ENCODE measurements at regions not wholly inside any gene's neighbourhood (a gene's known extent, or its start where the extent isn't known, plus 50 kb on each side); places are given as distances from the start of the nearest gene placed in this dataset.

GRCh38 chr15:68482246-68482645 lies 50.3 kb upstream of the ITGA11 start:
- ATAC-seq: no peak
- Mint-ChIP-seq H3K27me3 (ENCODE audit: low read depth) (peaks cover 19% of the 10 kb centered on the region), H3K27ac (no peak overlapping the region), H3K4me1 (ENCODE audit: low read depth) (no peaks in the 10 kb centered on the region), H3K9me3 (ENCODE audit: insufficient read depth) (no peaks in the 10 kb centered on the region), H3K36me3 (ENCODE audit: low read depth) (no peaks in the 10 kb centered on the region), H3K4me3 (no peak overlapping the region)
- ChIA-PET POLR2A (no interaction called here), CTCF (no interaction called here)
- DNase-seq: no peak

GRCh38 chr15:68483165-68483564 lies 51.2 kb upstream of the ITGA11 start:
- Mint-ChIP-seq H3K27ac (no peak overlapping the region), H3K4me3 (no peak overlapping the region), H3K27me3 (ENCODE audit: low read depth) (peaks cover 21% of the 10 kb centered on the region), H3K9me3 (ENCODE audit: insufficient read depth) (no peaks in the 10 kb centered on the region), H3K4me1 (ENCODE audit: low read depth) (no peaks in the 10 kb centered on the region), H3K36me3 (ENCODE audit: low read depth) (no peaks in the 10 kb centered on the region)
- DNase-seq: no peak
- POLR2A ChIA-PET: no interaction called here
- no peak for ATAC-seq
- CTCF ChIA-PET: no interaction called here

GRCh38 chr15:68484220-68484619 lies 52.3 kb upstream of the ITGA11 start:
- H3K27me3 Mint-ChIP-seq (ENCODE audit: low read depth): peaks cover 21% of the 10 kb centered on the region
- H3K36me3 Mint-ChIP-seq (ENCODE audit: low read depth): no peaks in the 10 kb centered on the region
- DNase-seq (no peak), ATAC-seq (no peak)
- H3K4me3 Mint-ChIP-seq: no peak overlapping the region
- POLR2A ChIA-PET: no interaction called here
- H3K4me1 Mint-ChIP-seq (ENCODE audit: low read depth): no peaks in the 10 kb centered on the region
- CTCF ChIA-PET: no interaction called here
- H3K27ac Mint-ChIP-seq: no peak overlapping the region
- no peaks in the 10 kb centered on the region for H3K9me3 Mint-ChIP-seq (ENCODE audit: insufficient read depth)

- Mint-ChIP-seq H3K27me3 (ENCODE audit: low read depth) (peaks cover 21% of the 10 kb centered on the region), H3K9me3 (ENCODE audit: insufficient read depth) (no peaks in the 10 kb centered on the region)
- POLR2A ChIA-PET: no interaction called here
Measured at GRCh38 chr15:68484696-68485400, 52.9 kb upstream of the ITGA11 start.

GRCh38 chr15:68485721-68486360 lies 53.9 kb upstream of the ITGA11 start:
- no peaks in the 10 kb centered on the region for H3K4me1 Mint-ChIP-seq (ENCODE audit: low read depth)
- no peaks in the 10 kb centered on the region for H3K9me3 Mint-ChIP-seq (ENCODE audit: insufficient read depth)
- no peak for DNase-seq
- no peak overlapping the region for H3K27ac Mint-ChIP-seq
- H3K27me3 Mint-ChIP-seq (ENCODE audit: low read depth): peaks cover 22% of the 10 kb centered on the region
- H3K4me3 Mint-ChIP-seq: no peak overlapping the region
- no peaks in the 10 kb centered on the region for H3K36me3 Mint-ChIP-seq (ENCODE audit: low read depth)
- ChIA-PET CTCF (interaction anchor here (1.3 kb wide), 1 partner anchor 179 kb away, joined by 3 read pairs; no protein-coding TSS in a partner anchor), POLR2A (no interaction called here)
- no peak for ATAC-seq

More at GRCh38 chr15:68484696-68485400, 52.9 kb upstream of the ITGA11 start:
- H3K4me1 Mint-ChIP-seq (ENCODE audit: low read depth): no peaks in the 10 kb centered on the region
- ATAC-seq (no peak), DNase-seq (no peak)
- no peak overlapping the region for H3K27ac Mint-ChIP-seq
- CTCF ChIA-PET: no interaction called here
- no peaks in the 10 kb centered on the region for H3K36me3 Mint-ChIP-seq (ENCODE audit: low read depth)
- no peak overlapping the region for H3K4me3 Mint-ChIP-seq

DNA sequence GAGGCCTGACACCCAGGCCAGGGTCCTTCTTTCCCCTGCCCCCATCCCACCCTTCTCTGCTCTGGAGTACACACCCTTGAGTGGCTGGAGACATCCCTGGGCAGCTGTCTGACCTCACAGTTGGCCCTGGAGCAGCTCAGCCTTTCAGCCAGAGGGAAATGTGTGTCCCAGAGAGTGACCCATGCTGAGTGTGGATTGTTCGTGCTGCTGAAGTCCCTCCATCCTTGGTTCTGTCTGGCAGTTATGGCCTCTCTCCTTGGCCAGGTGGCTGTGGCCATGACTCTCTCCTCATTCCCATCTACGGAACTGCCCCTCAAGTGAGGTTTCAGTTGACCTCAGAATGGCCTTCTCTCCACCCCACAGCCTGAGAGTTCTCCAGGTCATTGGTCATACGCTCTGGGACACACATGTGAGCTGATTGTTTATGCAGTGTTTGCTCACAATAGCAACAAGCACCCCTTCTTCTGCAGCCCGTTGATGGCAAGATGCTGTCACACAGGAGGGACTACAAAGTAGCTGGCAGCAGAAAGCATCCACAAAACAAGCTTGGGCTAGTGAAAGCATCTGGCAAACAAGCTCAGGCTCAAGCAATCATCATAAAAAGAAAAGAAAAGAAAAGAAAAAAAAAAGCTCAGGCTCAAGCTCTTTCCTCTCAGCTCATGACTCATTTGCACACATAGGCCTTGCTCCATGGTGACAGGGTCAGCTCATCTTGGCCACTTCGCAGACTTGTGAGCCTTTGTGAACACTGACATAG lies 55.3 kb upstream of the ITGA11 start:
- ChIA-PET CTCF (interaction anchor here (1.3 kb wide), 1 partner anchor 181 kb away, joined by 3 read pairs; no protein-coding TSS in a partner anchor), POLR2A (no interaction called here)
- Mint-ChIP-seq H3K27me3 (ENCODE audit: low read depth) (peaks cover 23% of the 10 kb centered on the region), H3K27ac (no peak overlapping the region), H3K4me3 (no peak overlapping the region), H3K36me3 (ENCODE audit: low read depth) (no peaks in the 10 kb centered on the region), H3K4me1 (ENCODE audit: low read depth) (no peaks in the 10 kb centered on the region), H3K9me3 (ENCODE audit: insufficient read depth) (no peaks in the 10 kb centered on the region)
- ATAC-seq: no peak
- no peak for DNase-seq

DNA sequence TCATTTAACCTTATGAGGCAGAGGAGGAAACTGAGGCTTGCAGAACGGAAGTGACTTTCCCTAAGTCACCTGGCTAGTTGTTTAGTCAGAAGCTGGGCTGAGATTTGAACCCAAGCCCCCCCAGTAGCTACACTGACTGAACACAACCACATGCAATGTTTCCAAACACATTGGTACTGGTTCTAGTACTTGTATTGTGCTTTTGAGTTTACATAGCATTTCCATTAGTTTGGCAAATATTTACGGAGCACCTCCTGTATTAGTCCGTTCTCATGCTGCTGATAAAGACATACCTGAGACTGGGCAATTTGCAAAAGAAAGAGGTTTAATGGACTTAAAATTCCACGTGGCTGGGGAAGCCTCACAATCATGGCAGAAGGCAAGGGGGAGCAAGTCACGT lies 56.3 kb upstream of the ITGA11 start:
- Mint-ChIP-seq H3K27ac (no peak overlapping the region), H3K9me3 (ENCODE audit: insufficient read depth) (no peaks in the 10 kb centered on the region), H3K27me3 (ENCODE audit: low read depth) (peaks cover 23% of the 10 kb centered on the region), H3K4me3 (no peak overlapping the region), H3K4me1 (ENCODE audit: low read depth) (no peaks in the 10 kb centered on the region), H3K36me3 (ENCODE audit: low read depth) (no peaks in the 10 kb centered on the region)
- DNase-seq (no peak), ATAC-seq (no peak)
- ChIA-PET CTCF (no interaction called here), POLR2A (no interaction called here)

DNA sequence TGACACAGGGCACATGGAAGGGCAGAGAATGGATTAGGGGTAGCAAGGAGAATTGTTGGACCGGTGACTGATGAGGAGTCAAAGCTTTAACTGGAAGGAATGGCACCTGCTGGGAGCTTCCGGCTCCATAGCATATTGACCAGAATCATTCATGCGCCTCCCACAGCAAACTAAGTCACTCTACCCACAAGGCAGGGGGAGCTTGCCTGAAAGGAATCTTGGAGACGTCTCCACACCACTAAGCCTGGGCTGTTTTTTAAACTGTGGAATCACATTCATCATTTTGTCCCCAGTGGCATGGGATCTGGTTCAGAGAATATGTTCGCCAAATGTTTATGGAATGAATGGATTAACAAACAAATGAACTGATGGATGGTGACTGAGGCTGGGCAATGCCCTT lies 57.0 kb upstream of the ITGA11 start:
- CTCF ChIA-PET: no interaction called here
- no peak overlapping the region for H3K4me3 Mint-ChIP-seq
- no peaks in the 10 kb centered on the region for H3K36me3 Mint-ChIP-seq (ENCODE audit: low read depth)
- peaks cover 23% of the 10 kb centered on the region for H3K27me3 Mint-ChIP-seq (ENCODE audit: low read depth)
- POLR2A ChIA-PET: no interaction called here
- no peaks in the 10 kb centered on the region for H3K9me3 Mint-ChIP-seq (ENCODE audit: insufficient read depth)
- DNase-seq (no peak), ATAC-seq (no peak)
- H3K4me1 Mint-ChIP-seq (ENCODE audit: low read depth): no peaks in the 10 kb centered on the region
- H3K27ac Mint-ChIP-seq: no peak overlapping the region

DNA sequence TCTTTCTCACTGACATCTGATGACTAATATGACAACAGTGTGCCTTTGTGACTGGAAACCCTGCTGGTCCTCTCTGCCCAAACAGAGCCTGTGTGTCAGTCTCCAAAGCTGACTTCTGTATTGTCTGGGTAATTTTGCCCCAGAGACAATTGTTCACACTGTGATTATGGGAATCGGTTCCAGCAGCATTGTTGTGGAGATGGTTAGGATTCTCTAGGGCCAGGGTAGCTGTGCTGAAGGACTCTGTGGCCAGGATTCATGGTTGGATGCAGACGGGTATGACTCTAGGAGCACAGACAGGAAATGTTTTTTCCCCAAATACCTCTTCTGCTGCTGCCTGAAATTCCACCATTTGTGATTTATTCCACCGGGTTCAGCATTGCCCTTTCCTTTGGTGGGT lies 57.5 kb upstream of the ITGA11 start:
- no peaks in the 10 kb centered on the region for H3K9me3 Mint-ChIP-seq (ENCODE audit: insufficient read depth)
- no peak for ATAC-seq
- ChIA-PET POLR2A (no interaction called here), CTCF (no interaction called here)
- DNase-seq: no peak
- H3K27me3 Mint-ChIP-seq (ENCODE audit: low read depth): peaks cover 24% of the 10 kb centered on the region
- no peak overlapping the region for H3K27ac Mint-ChIP-seq
- no peaks in the 10 kb centered on the region for H3K4me1 Mint-ChIP-seq (ENCODE audit: low read depth)
- no peak overlapping the region for H3K4me3 Mint-ChIP-seq
- no peaks in the 10 kb centered on the region for H3K36me3 Mint-ChIP-seq (ENCODE audit: low read depth)

- Mint-ChIP-seq H3K4me3 (no peak overlapping the region), H3K27ac (no peak overlapping the region), H3K9me3 (ENCODE audit: insufficient read depth) (no peaks in the 10 kb centered on the region), H3K4me1 (ENCODE audit: low read depth) (no peaks in the 10 kb centered on the region), H3K27me3 (ENCODE audit: low read depth) (peaks cover 34% of the 10 kb centered on the region), H3K36me3 (ENCODE audit: low read depth) (no peaks in the 10 kb centered on the region)
- no peak for DNase-seq
- no peak for ATAC-seq
- ChIA-PET POLR2A (no interaction called here), CTCF (no interaction called here)
Measured at GRCh38 chr15:68491415-68492106, 59.6 kb upstream of the ITGA11 start.

GRCh38 chr15:68492855-68493254 lies 60.9 kb upstream of the ITGA11 start:
- POLR2A ChIA-PET: interaction anchor here (0.6 kb wide), 1 partner anchor 203 kb away, joined by 3 read pairs; no protein-coding TSS in a partner anchor
- Mint-ChIP-seq H3K36me3 (ENCODE audit: low read depth) (no peaks in the 10 kb centered on the region), H3K4me3 (no peak overlapping the region)

GRCh38 chr15:68493629-68494028 lies 61.7 kb upstream of the ITGA11 start:
- H3K4me1 Mint-ChIP-seq (ENCODE audit: low read depth): no peaks in the 10 kb centered on the region
- H3K4me3 Mint-ChIP-seq: no peak overlapping the region
- POLR2A ChIA-PET: no interaction called here
- no peak overlapping the region for H3K27ac Mint-ChIP-seq
- H3K27me3 Mint-ChIP-seq (ENCODE audit: low read depth): peaks cover 30% of the 10 kb centered on the region
- no peaks in the 10 kb centered on the region for H3K36me3 Mint-ChIP-seq (ENCODE audit: low read depth)
- DNase-seq (no peak), ATAC-seq (no peak)
- H3K9me3 Mint-ChIP-seq (ENCODE audit: insufficient read depth): no peaks in the 10 kb centered on the region
- CTCF ChIA-PET: no interaction called here

More at GRCh38 chr15:68492855-68493254, 60.9 kb upstream of the ITGA11 start:
- no peak overlapping the region for H3K27ac Mint-ChIP-seq
- no peaks in the 10 kb centered on the region for H3K9me3 Mint-ChIP-seq (ENCODE audit: insufficient read depth)
- CTCF ChIA-PET: no interaction called here
- H3K27me3 Mint-ChIP-seq (ENCODE audit: low read depth): peaks cover 30% of the 10 kb centered on the region
- no peak for DNase-seq
- H3K4me1 Mint-ChIP-seq (ENCODE audit: low read depth): no peaks in the 10 kb centered on the region
- no peak for ATAC-seq

Data from activated CD8-positive, alpha-beta T cell treated with anti-CD3 and anti-CD28 coated beads, Interleukin-2, amount 10 ng/mL, durations not matched to agents 7 days and 5 days (primary cell).